OCI-LY7 (cell line): ENCODE measurements at regions not wholly inside any gene's neighbourhood (a gene's known extent, or its start where the extent isn't known, plus 50 kb on each side); places are given as distances from the start of the nearest gene placed in this dataset.

ENCODE experiments used
- EZH2phosphoT487 ChIP-seq: fragments of 200-600 bp; sonication (generic); IDR thresholded peaks from 2 replicates; pipeline ENCODE4 v1.6.1; 2018; ENCODE audit warnings: low read depth, borderline replicate concordance, mild to moderate bottlenecking, mixed run types, antibody characterized with exemption, low read length, moderate library complexity, mixed read lengths
- TF ChIP-seq, protein P1 (sequence below): fragments of 200-600 bp; sonication (generic); conservative IDR thresholded peaks from 2 replicates; pipeline ENCODE4 v1.5.1; 2014; ENCODE audit warnings: mild to moderate bottlenecking, antibody characterized with exemption, low read length, moderate library complexity, mixed read lengths

DNA sequence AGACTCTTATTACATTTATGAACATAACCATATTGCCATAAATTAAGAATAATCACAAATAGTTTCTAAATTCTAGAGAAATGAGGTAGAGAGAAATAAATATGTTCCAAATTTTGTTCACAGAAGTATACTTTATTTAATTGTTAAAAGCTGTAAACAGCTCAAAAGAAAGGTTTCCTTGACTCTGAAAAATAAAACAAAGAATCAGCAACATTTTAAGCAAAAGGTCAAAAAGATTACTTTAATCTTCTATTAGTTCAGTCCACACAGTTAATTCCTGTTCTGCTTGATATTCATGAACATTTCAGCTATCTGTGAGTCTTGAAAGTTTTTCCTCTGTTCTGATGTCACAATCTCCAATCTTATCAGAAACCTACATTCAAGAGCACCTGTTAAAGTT lies 197.9 kb downstream of the GJA1 start:
- TF ChIP-seq, protein P1, sequence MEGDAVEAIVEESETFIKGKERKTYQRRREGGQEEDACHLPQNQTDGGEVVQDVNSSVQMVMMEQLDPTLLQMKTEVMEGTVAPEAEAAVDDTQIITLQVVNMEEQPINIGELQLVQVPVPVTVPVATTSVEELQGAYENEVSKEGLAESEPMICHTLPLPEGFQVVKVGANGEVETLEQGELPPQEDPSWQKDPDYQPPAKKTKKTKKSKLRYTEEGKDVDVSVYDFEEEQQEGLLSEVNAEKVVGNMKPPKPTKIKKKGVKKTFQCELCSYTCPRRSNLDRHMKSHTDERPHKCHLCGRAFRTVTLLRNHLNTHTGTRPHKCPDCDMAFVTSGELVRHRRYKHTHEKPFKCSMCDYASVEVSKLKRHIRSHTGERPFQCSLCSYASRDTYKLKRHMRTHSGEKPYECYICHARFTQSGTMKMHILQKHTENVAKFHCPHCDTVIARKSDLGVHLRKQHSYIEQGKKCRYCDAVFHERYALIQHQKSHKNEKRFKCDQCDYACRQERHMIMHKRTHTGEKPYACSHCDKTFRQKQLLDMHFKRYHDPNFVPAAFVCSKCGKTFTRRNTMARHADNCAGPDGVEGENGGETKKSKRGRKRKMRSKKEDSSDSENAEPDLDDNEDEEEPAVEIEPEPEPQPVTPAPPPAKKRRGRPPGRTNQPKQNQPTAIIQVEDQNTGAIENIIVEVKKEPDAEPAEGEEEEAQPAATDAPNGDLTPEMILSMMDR = no peak
- no peak for TF ChIP-seq EZH2phosphoT487
